Thyroid gland (tissue), 4 donors: ENCODE measurements at regions not wholly inside any gene's neighbourhood (a gene's known extent, or its start where the extent isn't known, plus 50 kb on each side); places are given as distances from the start of the nearest gene placed in this dataset.

Experiments
- DNase-seq, 2 donors: peaks; one replicate each; pipeline ENCODE4 v3.0.0-alpha.2; 2019
- H3K27ac ChIP-seq, 3 donors: fragments of 200-600 bp; sonication (generic); 1 replicate in 2 of 3; 2 replicates in 1 of 3; pipeline ENCODE4 v1.5.1; 2016 to 2019; ENCODE audit warnings: mild to moderate bottlenecking in 1 of 3, moderate library complexity in 1 of 3
- H3K27me3 ChIP-seq: fragments of 200-600 bp; sonication (generic); one replicate; pipeline ENCODE4 v1.5.1; 2019
- H3K36me3 ChIP-seq, 2 donors: fragments of 200-600 bp; sonication (generic); one replicate each; pipeline ENCODE4 v1.5.1; 2016 to 2019
- H3K4me1 ChIP-seq, 2 donors: fragments of 200-600 bp; sonication (generic); one replicate each; pipeline ENCODE4 v1.5.1; 2017 to 2019
- H3K4me3 ChIP-seq, 3 donors: fragments of 200-600 bp; sonication (generic); replicated peaks in 1 of 3; 1 replicate in 2 of 3; 2 replicates in 1 of 3; pipeline ENCODE4 v1.5.1; 2016; ENCODE audit warnings: mild to moderate bottlenecking in 1 of 3
- H3K9me3 ChIP-seq: fragments of 200-600 bp; sonication (generic); one replicate; pipeline ENCODE4 v1.5.1; 2017
- POLR2A ChIP-seq, 2 donors: fragments of 450-650 bp; IDR thresholded peaks; one replicate each; pipeline ENCODE4 v1.6.1; 2017; ENCODE audit warnings: antibody characterized with exemption in 2 of 2, mild to moderate bottlenecking in 2 of 2, moderate library complexity in 1 of 2
- WGBS, 2 donors: methylation state at CpG; one replicate each; pipeline ENCODE4 v1.1.5; 2017; 5-methylcytosine and 5-hydroxymethylcytosine counted together
- intact Hi-C: fragments of 100-400 bp; cut with DNase I; formaldehyde crosslinking; loops from one replicate; pipeline ENCODE4 v1.15.1; 2023
- TF ChIP-seq, protein P1 (sequence below), 6 experiments: fragments of 200-600 bp in 3 of 6; fragments of 450-650 bp in 3 of 6; sonication (generic) in 3 of 6; IDR thresholded peaks; one replicate each; pipeline ENCODE4 v1.5.1; 2016 to 2019; ENCODE audit warnings: antibody characterized with exemption in 6 of 6, mild to moderate bottlenecking in 2 of 6, inconsistent platforms in 1 of 6, moderate library complexity in 1 of 6

- Histone ChIP-seq H3K4me3 (no peak overlapping the region), H3K27me3 (no peaks in the 10 kb centered on the region), H3K9me3 (no peaks in the 10 kb centered on the region), H3K36me3 (no peaks in the 10 kb centered on the region), H3K27ac (no peak overlapping the region), H3K4me1 (no peaks in the 10 kb centered on the region)
- no peak for DNase-seq
- TF ChIP-seq, protein P1, sequence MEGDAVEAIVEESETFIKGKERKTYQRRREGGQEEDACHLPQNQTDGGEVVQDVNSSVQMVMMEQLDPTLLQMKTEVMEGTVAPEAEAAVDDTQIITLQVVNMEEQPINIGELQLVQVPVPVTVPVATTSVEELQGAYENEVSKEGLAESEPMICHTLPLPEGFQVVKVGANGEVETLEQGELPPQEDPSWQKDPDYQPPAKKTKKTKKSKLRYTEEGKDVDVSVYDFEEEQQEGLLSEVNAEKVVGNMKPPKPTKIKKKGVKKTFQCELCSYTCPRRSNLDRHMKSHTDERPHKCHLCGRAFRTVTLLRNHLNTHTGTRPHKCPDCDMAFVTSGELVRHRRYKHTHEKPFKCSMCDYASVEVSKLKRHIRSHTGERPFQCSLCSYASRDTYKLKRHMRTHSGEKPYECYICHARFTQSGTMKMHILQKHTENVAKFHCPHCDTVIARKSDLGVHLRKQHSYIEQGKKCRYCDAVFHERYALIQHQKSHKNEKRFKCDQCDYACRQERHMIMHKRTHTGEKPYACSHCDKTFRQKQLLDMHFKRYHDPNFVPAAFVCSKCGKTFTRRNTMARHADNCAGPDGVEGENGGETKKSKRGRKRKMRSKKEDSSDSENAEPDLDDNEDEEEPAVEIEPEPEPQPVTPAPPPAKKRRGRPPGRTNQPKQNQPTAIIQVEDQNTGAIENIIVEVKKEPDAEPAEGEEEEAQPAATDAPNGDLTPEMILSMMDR (IDR thresholded peaks at IDR 0.05) = no peak
- TF ChIP-seq POLR2A (IDR thresholded peaks at IDR 0.05) = no peak
- intact Hi-C loops = no loop called here
- WGBS, 2 donors = 89 to 94% methylated on average over 4 of the region's 4 CpGs
Measured at GRCh38 chr21:24372506-24372905, 1234.8 kb downstream of the MRPL39 start.

GRCh38 chr21:24369746-24370145 lies 1237.5 kb downstream of the MRPL39 start:
- TF ChIP-seq, protein P1 (IDR thresholded peaks at IDR 0.05) = no peak
- no peak for TF ChIP-seq POLR2A (IDR thresholded peaks at IDR 0.05)
- no peaks in the 10 kb centered on the region for H3K9me3 ChIP-seq
- H3K27ac ChIP-seq = no peak overlapping the region
- no peak for DNase-seq
- H3K4me1 ChIP-seq = no peaks in the 10 kb centered on the region
- no peaks in the 10 kb centered on the region for H3K36me3 ChIP-seq
- H3K4me3 ChIP-seq = no peak overlapping the region
- WGBS, 2 donors = 58 to 69% methylated on average over 1 of the region's 1 CpG
- H3K27me3 ChIP-seq = no peaks in the 10 kb centered on the region
- intact Hi-C loops = no loop called here

GRCh38 chr21:24369278-24369677 lies 1238.0 kb downstream of the MRPL39 start:
- no peaks in the 10 kb centered on the region for H3K9me3 ChIP-seq
- no peaks in the 10 kb centered on the region for H3K27me3 ChIP-seq
- no peak for TF ChIP-seq POLR2A (IDR thresholded peaks at IDR 0.05)
- TF ChIP-seq, protein P1 (IDR thresholded peaks at IDR 0.05) = no peak
- WGBS, 2 donors = 92 to 97% methylated on average over 2 of the region's 2 CpGs
- no peaks in the 10 kb centered on the region for H3K36me3 ChIP-seq
- H3K4me1 ChIP-seq = no peaks in the 10 kb centered on the region
- H3K4me3 ChIP-seq = no peak overlapping the region
- no peak overlapping the region for H3K27ac ChIP-seq
- no peak for DNase-seq
- intact Hi-C loops = no loop called here

- TF ChIP-seq POLR2A (IDR thresholded peaks at IDR 0.05) = no peak
- TF ChIP-seq, protein P1 (IDR thresholded peaks at IDR 0.05) = no peak
- H3K4me1 ChIP-seq = no peaks in the 10 kb centered on the region
- intact Hi-C loops = no loop called here
- no peaks in the 10 kb centered on the region for H3K36me3 ChIP-seq
- no peak for DNase-seq
- H3K27ac ChIP-seq = no peak overlapping the region
- no peak overlapping the region for H3K4me3 ChIP-seq
- no peaks in the 10 kb centered on the region for H3K27me3 ChIP-seq
- no peaks in the 10 kb centered on the region for H3K9me3 ChIP-seq
Measured at GRCh38 chr21:24367936-24368335, 1239.3 kb downstream of the MRPL39 start.

DNA sequence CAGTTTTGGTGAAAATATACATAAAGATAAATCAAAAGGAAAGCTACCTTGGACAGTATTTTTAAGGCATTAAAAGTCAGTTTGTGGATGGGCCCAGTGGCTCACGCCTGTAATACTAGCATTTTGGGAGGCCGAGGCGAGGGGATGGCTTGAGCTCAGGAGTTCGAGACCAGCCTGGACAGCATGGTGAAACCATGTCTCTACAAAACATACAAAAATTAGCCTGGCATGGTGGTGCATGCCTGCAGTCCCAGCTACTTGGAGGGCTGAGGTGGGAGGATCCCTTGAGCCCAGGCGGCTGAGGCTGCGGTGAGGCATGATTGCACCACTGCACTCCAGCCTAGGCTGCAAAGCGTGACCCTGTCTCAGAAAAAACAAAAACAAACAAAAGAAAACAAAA lies 1253.8 kb downstream of the MRPL39 start:
- no peaks in the 10 kb centered on the region for H3K4me1 ChIP-seq
- H3K4me3 ChIP-seq = no peak overlapping the region
- intact Hi-C loops = no loop called here
- no peaks in the 10 kb centered on the region for H3K9me3 ChIP-seq
- no peak overlapping the region for H3K27ac ChIP-seq
- no peaks in the 10 kb centered on the region for H3K36me3 ChIP-seq
- no peak for TF ChIP-seq POLR2A (IDR thresholded peaks at IDR 0.05)
- TF ChIP-seq, protein P1 (IDR thresholded peaks at IDR 0.05) = no peak
- DNase-seq = no peak
- H3K27me3 ChIP-seq = no peaks in the 10 kb centered on the region
- WGBS, 2 donors = 91 to 93% methylated on average over 7 of the region's 7 CpGs
